Astrocyte of the spinal cord (primary cell): ENCODE measurements at regions not wholly inside any gene's neighbourhood (a gene's known extent, or its start where the extent isn't known, plus 50 kb on each side); places are given as distances from the start of the nearest gene placed in this dataset.

Source experiments
- DNase-seq: peaks from one replicate; pipeline ENCODE4 v3.0.0; 2011; ENCODE audit warnings: low read depth, low spot score
- H3K4me3 ChIP-seq: 2 replicates; pipeline ENCODE4 v1.5.1; 2011; ENCODE audit warnings: low read depth, mild to moderate bottlenecking, low read length, moderate library complexity
- in situ Hi-C: cut with HindIII; loops from 2 replicates; pipeline ENCODE4 v1.10.0; 2017; ENCODE audit warnings: low sequenced_read_pairs
- TF ChIP-seq, protein P1 (sequence below): IDR thresholded peaks from 2 replicates; pipeline ENCODE4 v1.5.1; 2012; ENCODE audit warnings: low read depth, mild to moderate bottlenecking, low read length, inconsistent platforms

DNA sequence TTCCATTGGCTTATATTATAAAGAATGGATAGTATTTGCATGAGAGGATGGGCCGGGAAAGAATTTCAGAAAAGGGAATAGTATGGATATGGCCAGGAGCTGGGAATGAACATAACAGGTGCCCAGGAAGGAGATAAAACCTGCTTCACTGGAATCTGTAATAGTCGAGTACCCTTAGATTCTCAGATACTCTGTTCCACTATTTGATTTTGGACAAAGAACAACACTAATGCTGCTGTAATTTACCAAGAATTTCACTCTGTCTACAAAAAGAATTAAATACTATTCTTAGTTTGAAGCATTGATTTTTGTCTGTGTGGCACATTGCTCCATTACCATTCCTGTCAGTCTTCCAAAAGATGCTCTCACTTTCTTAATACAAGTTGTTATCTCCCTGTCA, 718.2 kb upstream of the LRRN3 start:
- no peak for DNase-seq
- TF ChIP-seq, protein P1, sequence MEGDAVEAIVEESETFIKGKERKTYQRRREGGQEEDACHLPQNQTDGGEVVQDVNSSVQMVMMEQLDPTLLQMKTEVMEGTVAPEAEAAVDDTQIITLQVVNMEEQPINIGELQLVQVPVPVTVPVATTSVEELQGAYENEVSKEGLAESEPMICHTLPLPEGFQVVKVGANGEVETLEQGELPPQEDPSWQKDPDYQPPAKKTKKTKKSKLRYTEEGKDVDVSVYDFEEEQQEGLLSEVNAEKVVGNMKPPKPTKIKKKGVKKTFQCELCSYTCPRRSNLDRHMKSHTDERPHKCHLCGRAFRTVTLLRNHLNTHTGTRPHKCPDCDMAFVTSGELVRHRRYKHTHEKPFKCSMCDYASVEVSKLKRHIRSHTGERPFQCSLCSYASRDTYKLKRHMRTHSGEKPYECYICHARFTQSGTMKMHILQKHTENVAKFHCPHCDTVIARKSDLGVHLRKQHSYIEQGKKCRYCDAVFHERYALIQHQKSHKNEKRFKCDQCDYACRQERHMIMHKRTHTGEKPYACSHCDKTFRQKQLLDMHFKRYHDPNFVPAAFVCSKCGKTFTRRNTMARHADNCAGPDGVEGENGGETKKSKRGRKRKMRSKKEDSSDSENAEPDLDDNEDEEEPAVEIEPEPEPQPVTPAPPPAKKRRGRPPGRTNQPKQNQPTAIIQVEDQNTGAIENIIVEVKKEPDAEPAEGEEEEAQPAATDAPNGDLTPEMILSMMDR = no peak
- in situ Hi-C loops = no loop called here
- no peak overlapping the region for H3K4me3 ChIP-seq

DNA sequence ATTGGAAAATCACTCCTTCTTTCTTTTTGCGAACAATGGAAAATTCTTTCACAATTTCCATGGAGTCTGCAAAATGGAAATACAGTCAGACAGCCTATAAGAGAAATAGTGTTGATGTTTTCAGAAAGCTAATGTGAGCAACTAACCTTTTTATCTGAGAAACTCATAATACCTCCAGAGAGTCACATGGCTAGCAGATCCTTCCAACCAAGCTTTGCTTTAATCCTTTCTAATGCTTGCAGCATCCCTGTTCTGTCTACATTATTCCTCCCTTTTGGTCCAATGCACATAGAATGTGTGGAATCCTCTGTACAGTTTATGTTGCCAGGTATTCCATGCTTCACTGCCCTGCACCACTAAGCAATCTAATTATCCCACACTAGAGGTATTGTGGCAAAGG, 717.5 kb upstream of the LRRN3 start:
- H3K4me3 ChIP-seq = no peak overlapping the region
- TF ChIP-seq, protein P1 = no peak
- DNase-seq = peak; percentile 8
- in situ Hi-C loops = no loop called here

- no peak for DNase-seq
- H3K4me3 ChIP-seq = no peak overlapping the region
- in situ Hi-C loops = no loop called here
- TF ChIP-seq, protein P1 = no peak
These were observed 717.1 kb upstream of the LRRN3 start for GRCh38 chr7:110373859-110374258.

GRCh38 chr7:110375068-110375467, 715.9 kb upstream of the LRRN3 start:
- in situ Hi-C loops = no loop called here
- DNase-seq = no peak
- TF ChIP-seq, protein P1 = no peak
- no peak overlapping the region for H3K4me3 ChIP-seq

- H3K4me3 ChIP-seq = no peak overlapping the region
- TF ChIP-seq, protein P1 = no peak
- no peak for DNase-seq
- in situ Hi-C loops = no loop called here
These were observed 708.2 kb upstream of the LRRN3 start for GRCh38 chr7:110382736-110383135.

DNA sequence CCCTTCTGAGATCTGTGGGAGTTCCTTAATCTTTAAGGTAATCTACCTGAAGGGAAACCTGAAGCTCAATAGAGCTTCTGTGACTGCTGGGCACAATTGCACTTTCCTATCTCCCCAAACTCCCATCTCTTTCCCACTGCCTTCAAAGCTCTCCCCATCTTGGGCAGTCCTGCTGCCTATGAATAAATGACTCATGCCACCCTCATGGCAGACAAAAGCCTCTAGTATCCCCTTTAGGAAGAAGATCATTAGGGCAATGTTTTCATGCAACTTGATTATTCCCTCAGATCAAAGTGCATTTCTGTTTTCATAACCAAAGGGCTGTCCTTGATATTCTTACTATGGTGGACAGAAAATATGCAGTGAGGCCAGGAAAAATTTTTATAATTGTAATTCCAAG, 704.9 kb upstream of the LRRN3 start:
- TF ChIP-seq, protein P1 = no peak
- in situ Hi-C loops = no loop called here
- no peak overlapping the region for H3K4me3 ChIP-seq

DNA sequence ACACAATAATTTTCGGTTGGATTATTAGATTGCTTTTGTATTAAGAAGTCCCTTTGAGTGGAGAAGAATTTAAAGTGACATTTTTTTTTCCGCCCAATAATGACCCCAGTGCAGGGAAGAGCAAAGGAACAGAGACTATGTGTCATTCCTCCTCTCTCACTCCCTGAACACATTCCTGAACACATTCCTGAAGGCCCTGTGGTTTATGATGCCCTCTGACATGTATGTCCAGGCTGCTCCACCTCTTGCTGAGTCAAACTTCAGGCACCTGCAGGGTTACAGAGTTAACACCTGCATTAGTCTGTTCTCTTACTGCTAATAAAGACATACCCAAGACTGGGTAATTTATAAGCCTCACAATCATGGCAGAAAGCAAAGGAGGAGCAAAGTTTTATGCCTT, 704.0 kb upstream of the LRRN3 start:
- in situ Hi-C loops = no loop called here
- TF ChIP-seq, protein P1 = no peak
- H3K4me3 ChIP-seq = no peak overlapping the region
- DNase-seq = peak; percentile 59

More for the DNA sequence above, 704.9 kb upstream of the LRRN3 start:
- no peak for DNase-seq
